ENCODE measurements at regions not wholly inside any gene's neighbourhood (a gene's known extent, or its start where the extent isn't known, plus 50 kb on each side); places are given as distances from the start of the nearest gene placed in this dataset.
"Not testable (repeated sequence)": the region's sequence is repeated elsewhere in the genome, so short reads cannot be mapped to it uniquely, and the experiment has no call there.

GRCh38 chr18:78876868-78877267 is 102.8 kb upstream of the SALL3 start:
- BruUV-seq (replicated peaks) = no TSS peak
- TF ChIP-seq EZH2 (IDR thresholded peaks at IDR 0.05; ENCODE audit: borderline replicate concordance, low read depth, low read length, poor library complexity, severe bottlenecking) = no peak
- no peak for TF ChIP-seq CTCF (conservative IDR thresholded peaks at IDR 0.05; ENCODE audit: low read depth, low read length)
- CTCF ChIA-PET = no interaction called here
- H3K27me3 ChIP-seq (replicated peaks; ENCODE audit: insufficient read depth, low read depth, low read length, poor library complexity) = peaks cover 44% of the 10 kb centered on the region
- intact Hi-C loops (cut with micrococcal nuclease; ENCODE audit: unreplicated experiment) = loop anchor here (5.0 kb wide), 1 partner anchor 370 kb away; no protein-coding TSS in a partner anchor
- POLR2A ChIA-PET (ENCODE audit: low non-redundant PET) = no interaction called here
- H3K4me3 ChIP-seq (ENCODE audit: low read depth, low read length, poor library complexity, severe bottlenecking) = no peak overlapping the region
- H3K27ac ChIP-seq (ENCODE audit: low read depth, low read length, poor library complexity, severe bottlenecking) = no peak overlapping the region
- H3K36me3 ChIP-seq (ENCODE audit: insufficient read depth, low read length, poor library complexity, severe bottlenecking) = no peaks in the 10 kb centered on the region
- no peak for DNase-seq (ENCODE audit: low spot score)
- no peaks in the 10 kb centered on the region for H3K9me3 ChIP-seq (ENCODE audit: low read depth, low read length, poor library complexity, severe bottlenecking)
- H3K4me1 ChIP-seq (ENCODE audit: insufficient read depth, low read length, poor library complexity, severe bottlenecking) = no peaks in the 10 kb centered on the region

DNA sequence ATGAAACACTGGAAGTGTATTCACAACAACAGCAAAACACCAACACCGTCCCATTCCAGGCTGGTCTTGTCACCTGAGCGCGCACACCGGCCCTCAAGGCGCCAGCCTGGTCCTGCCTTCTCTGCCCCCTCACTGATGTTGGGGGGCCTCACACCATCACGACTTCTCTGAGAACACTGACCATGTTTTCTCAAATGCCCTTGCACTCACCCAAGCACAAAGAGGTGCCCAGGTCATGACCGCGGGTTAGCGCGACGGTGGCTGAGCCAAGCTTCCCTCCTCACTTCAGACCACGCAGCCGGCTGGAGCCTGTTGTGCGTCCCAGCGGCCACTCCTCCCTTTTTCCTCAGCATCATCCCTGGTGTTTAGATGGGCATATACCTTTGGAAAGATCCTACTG is 101.3 kb upstream of the SALL3 start:
- ChIA-PET CTCF (no interaction called here), POLR2A (ENCODE audit: low non-redundant PET) (no interaction called here)
- Histone ChIP-seq H3K27ac (ENCODE audit: low read depth, low read length, poor library complexity, severe bottlenecking) (no peak overlapping the region), H3K36me3 (ENCODE audit: insufficient read depth, low read length, poor library complexity, severe bottlenecking) (no peaks in the 10 kb centered on the region), H3K9me3 (ENCODE audit: low read depth, low read length, poor library complexity, severe bottlenecking) (no peaks in the 10 kb centered on the region), H3K4me1 (ENCODE audit: insufficient read depth, low read length, poor library complexity, severe bottlenecking) (no peaks in the 10 kb centered on the region), H3K27me3 (replicated peaks; ENCODE audit: insufficient read depth, low read depth, low read length, poor library complexity) (peaks cover 32% of the 10 kb centered on the region), H3K4me3 (ENCODE audit: low read depth, low read length, poor library complexity, severe bottlenecking) (no peak overlapping the region)
- DNase-seq (ENCODE audit: low spot score) = no peak
- TF ChIP-seq CTCF (conservative IDR thresholded peaks at IDR 0.05; ENCODE audit: low read depth, low read length) (no peak), EZH2 (IDR thresholded peaks at IDR 0.05; ENCODE audit: borderline replicate concordance, low read depth, low read length, poor library complexity, severe bottlenecking) (no peak)
- no TSS peak for BruUV-seq (replicated peaks)
- intact Hi-C loops (cut with micrococcal nuclease; ENCODE audit: unreplicated experiment) = loop anchor here (5.0 kb wide), 1 partner anchor 369 kb away; no protein-coding TSS in a partner anchor

DNA sequence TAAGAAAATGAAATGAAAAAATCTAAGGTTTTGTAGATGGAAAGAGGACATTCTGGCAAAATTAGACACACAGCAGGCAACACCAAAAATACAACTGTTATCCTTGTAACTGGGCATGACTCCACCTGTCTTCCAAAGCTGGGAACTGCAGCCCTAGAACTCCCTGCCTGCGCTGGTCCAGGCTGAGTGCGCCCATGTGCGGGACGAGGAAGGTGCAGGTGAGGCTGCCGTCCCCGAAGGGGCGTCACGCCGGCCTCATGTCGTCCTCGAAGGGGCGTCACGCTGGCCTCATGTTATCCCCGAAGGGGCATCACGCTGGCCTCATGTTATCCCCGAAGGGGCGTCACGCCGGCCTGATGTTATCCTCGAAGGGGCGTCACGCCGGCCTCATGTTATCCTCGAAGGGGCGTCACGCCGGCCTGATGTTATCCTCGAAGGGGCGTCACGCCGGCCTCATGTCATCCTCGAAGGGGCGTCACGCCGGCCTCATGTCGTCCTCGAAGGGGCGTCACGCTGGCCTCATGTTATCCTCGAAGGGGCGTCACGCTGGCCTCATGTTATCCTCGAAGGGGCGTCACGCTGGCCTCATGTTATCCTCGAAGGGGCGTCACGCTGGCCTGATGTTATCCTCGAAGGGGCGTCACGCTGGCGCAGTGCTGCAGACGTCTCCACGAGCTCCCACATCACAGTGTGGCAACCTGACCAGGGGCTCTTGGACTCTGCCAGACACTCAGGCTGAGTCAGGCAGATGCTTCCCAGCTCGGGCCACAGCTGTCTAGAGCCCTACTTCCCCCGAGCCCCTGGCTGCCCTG is 100.3 kb upstream of the SALL3 start:
- peak; percentile 11 for DNase-seq (ENCODE audit: low spot score)
- TF ChIP-seq CTCF (conservative IDR thresholded peaks at IDR 0.05; ENCODE audit: low read depth, low read length) = peak; percentile 55
- POLR2A ChIA-PET (ENCODE audit: low non-redundant PET); H3K4me1 ChIP-seq (ENCODE audit: insufficient read depth, low read length, poor library complexity, severe bottlenecking); H3K27ac ChIP-seq (ENCODE audit: low read depth, low read length, poor library complexity, severe bottlenecking); H3K9me3 ChIP-seq (ENCODE audit: low read depth, low read length, poor library complexity, severe bottlenecking); BruUV-seq (replicated peaks); CTCF ChIA-PET; H3K4me3 ChIP-seq (ENCODE audit: low read depth, low read length, poor library complexity, severe bottlenecking); H3K36me3 ChIP-seq (ENCODE audit: insufficient read depth, low read length, poor library complexity, severe bottlenecking): not testable (repeated sequence)
- intact Hi-C loops (cut with micrococcal nuclease; ENCODE audit: unreplicated experiment) = loop anchor here (5.0 kb wide), 1 partner anchor 368 kb away; no protein-coding TSS in a partner anchor
- H3K27me3 ChIP-seq (replicated peaks; ENCODE audit: insufficient read depth, low read depth, low read length, poor library complexity) = peaks cover 24% of the 10 kb centered on the region
